ENCODE measurements at regions not wholly inside any gene's neighbourhood (a gene's known extent, or its start where the extent isn't known, plus 50 kb on each side); places are given as distances from the start of the nearest gene placed in this dataset.

DNA sequence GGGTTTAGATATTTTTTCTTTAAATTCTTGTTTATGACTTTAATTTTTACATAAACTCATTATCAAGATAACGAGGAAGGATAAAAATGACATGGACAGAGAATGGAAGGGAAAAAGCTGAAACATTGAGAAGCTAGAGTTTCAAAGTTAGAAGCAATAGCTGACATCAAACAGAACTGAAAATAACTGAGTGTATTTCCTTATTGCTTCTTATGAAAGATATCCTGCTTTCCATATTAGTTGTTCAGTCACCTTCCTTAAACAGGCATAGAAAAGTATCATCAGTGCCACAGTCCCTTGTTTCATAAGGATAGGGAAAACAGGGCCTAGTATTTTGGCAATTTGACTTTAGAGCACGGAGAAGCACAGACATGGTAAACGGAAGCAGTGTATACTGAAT, 460.5 kb upstream of the GHITM start:
- Mint-ChIP-seq H3K27me3 (no peaks in the 10 kb centered on the region), H3K36me3 (no peaks in the 10 kb centered on the region), H3K27ac (no peak overlapping the region), H3K4me3 (no peak overlapping the region), H3K9me3 (no peaks in the 10 kb centered on the region), H3K4me1 (no peaks in the 10 kb centered on the region)
- ATAC-seq = no peak

DNA sequence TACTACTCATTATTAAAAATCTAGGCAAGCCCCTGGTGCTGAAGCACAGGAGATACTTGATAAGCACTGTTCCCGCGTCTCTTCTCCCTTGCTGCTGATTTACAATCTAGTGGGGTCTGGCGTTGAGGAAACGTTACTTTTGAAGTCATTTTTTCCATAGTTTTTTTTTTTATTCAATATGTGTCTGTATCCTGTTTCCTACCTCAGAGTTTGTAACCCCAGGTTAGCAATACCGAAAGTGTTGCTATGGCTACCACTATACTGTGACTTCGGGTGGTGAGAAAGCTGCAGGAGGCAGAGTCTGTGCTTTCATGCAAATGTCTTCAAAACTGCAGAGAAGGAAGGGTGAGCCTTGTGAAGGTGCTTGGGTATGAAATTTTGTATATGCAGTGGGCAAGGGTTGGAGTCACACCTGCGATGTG, 458.8 kb upstream of the GHITM start:
- no peak overlapping the region for H3K4me3 Mint-ChIP-seq
- H3K36me3 Mint-ChIP-seq = no peaks in the 10 kb centered on the region
- no peaks in the 10 kb centered on the region for H3K27me3 Mint-ChIP-seq
- H3K27ac Mint-ChIP-seq = no peak overlapping the region
- peak; percentile 80 for ATAC-seq
- H3K4me1 Mint-ChIP-seq = no peaks in the 10 kb centered on the region
- H3K9me3 Mint-ChIP-seq = no peaks in the 10 kb centered on the region

DNA sequence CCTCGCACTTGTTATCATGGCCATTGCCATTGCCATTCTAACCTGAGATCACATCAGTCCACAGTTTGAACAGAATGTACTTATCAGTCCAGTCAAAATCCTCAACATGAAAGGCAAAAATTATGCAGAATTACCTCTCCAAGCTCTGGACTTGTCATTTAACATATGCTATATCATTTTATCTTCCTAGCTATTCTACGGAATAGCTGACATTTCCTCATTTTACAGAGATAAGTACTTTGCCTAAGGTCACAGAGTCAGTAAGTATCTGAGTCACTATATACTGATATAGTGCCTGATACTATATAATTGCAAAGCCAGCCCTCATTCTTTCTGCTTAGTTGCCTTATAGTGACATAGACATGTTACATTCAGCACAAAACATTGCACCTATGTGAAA, 456.9 kb upstream of the GHITM start:
- no peak overlapping the region for H3K27ac Mint-ChIP-seq
- no peaks in the 10 kb centered on the region for H3K9me3 Mint-ChIP-seq
- no peak for ATAC-seq
- H3K27me3 Mint-ChIP-seq = no peaks in the 10 kb centered on the region
- no peaks in the 10 kb centered on the region for H3K36me3 Mint-ChIP-seq
- H3K4me1 Mint-ChIP-seq = no peaks in the 10 kb centered on the region
- no peak overlapping the region for H3K4me3 Mint-ChIP-seq

DNA sequence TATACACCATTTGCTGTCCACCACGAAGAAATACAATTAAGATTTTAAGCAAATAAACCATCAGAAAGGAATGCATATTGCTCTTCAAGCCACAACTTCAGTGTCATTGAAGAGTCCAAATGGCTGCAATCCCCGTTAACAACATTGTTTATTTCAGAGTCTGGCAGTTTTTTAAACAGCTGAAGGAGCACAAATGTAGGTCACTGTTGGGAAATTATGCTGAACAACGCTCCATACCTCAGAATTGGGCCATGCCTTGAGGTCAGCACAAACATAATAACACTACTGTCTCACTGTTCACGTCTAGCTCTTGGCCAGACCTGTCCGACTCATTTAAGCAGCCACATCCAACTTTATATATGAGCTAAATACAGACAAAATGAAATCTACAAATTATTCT, 453.9 kb upstream of the GHITM start:
- Mint-ChIP-seq H3K27ac (no peak overlapping the region), H3K36me3 (no peaks in the 10 kb centered on the region), H3K27me3 (no peaks in the 10 kb centered on the region), H3K4me3 (no peak overlapping the region), H3K4me1 (no peaks in the 10 kb centered on the region), H3K9me3 (no peaks in the 10 kb centered on the region)
- ATAC-seq = no peak

DNA sequence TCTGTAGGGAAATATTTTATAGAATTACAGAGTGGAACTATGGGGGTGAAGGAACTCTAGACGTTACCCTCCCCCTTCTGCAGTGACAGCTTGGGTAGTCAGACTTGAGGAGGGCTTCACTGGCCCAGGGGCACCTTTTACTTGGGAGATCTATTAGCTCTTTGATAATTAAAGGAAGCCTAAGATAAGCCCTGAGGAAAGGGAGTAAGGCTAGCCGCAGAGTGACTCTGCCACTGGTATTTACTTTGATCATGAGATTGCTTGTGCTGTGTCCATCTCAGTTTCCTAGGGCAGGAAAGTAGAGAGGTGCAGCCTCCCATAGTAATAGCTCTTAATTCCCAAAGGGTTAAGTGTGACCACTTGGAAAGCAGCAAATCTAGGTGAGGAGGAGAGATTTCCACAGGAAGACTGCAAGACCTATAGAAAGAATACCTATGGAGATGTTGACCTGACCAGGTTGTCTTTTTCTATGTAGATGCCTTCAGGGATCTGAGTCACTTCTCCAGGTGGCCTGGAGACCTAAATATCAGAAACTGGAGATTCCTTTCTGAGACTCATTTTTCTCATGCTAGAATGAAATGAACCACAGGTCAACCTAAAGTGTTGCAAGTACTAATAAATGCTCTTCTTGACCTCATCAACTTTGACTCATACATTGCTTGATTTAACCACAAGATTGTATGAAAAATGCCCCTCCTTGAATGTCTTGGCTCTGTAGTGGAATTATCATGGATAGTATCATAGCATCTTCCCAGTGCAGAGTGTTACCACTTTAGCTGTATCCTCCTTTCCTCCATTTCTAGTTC, 447.3 kb upstream of the GHITM start:
- Mint-ChIP-seq H3K4me1 (no peaks in the 10 kb centered on the region), H3K9me3 (no peaks in the 10 kb centered on the region), H3K27me3 (no peaks in the 10 kb centered on the region), H3K27ac (no peak overlapping the region), H3K36me3 (no peaks in the 10 kb centered on the region), H3K4me3 (no peak overlapping the region)
- no peak for ATAC-seq

DNA sequence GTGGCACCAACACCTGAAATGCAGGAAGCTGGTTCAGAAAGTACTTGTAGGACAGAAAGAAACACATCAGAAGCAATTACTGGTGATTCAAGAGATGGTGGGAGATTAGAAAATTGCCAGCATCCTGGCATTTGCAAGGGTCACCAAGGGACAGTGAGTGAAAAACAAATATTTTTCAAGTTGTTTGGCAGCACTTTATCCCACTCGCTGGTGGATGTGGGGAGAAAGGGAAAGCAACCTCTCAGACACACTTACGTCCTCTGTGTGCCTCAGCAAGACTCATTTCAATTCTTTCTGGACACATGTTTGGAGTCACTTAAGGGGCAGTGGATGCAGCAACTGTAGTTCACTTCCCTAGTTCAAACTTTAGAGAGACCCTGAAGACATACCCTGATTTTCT, 440.4 kb upstream of the GHITM start:
- no peak for ATAC-seq
- Mint-ChIP-seq H3K27me3 (no peaks in the 10 kb centered on the region), H3K9me3 (peaks cover 7% of the 10 kb centered on the region), H3K36me3 (no peaks in the 10 kb centered on the region), H3K27ac (no peak overlapping the region), H3K4me1 (no peaks in the 10 kb centered on the region), H3K4me3 (no peak overlapping the region)

DNA sequence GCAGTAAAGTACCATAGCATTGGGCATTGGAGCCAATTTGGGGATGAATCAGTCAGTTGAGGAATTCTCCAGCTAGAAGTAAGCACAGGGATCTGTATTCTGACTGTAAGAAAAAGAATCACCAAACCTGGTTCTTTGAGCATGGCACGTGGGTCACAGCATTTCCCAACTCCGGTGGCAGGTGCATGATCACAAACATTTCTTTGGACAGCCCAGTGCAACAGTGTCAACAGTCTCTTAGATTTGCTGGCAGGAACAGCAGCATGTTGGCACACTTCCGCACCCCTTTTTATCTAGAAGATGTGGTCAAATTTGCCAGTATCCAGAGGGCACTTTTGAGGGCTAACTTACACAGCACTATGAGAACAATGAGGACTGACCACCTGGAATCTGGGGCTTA, 437.5 kb upstream of the GHITM start:
- Mint-ChIP-seq H3K9me3 (peaks cover 7% of the 10 kb centered on the region), H3K4me3 (no peak overlapping the region), H3K36me3 (no peaks in the 10 kb centered on the region), H3K27me3 (no peaks in the 10 kb centered on the region), H3K4me1 (no peaks in the 10 kb centered on the region), H3K27ac (no peak overlapping the region)
- ATAC-seq = no peak

DNA sequence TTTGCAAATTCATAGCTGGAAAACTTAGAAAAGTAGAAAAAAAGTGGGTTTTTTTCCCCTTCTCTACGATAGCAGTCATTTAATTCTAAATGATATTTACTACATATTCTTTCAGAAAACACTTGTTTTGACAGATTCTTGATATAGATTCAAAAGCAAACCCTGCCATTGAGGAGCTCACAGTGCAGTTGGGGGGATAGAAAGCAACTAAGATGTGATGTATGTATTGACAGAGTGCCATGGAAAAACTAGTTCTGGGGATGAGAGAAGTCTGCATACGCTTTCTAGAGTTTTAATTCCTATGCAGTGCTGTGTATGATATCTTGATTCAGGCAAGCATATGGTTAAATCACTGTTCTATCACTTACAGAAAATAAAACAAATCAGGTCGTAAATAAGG, 436.6 kb upstream of the GHITM start:
- Mint-ChIP-seq H3K9me3 (peaks cover 7% of the 10 kb centered on the region), H3K27ac (no peak overlapping the region), H3K4me1 (no peaks in the 10 kb centered on the region), H3K27me3 (no peaks in the 10 kb centered on the region), H3K36me3 (no peaks in the 10 kb centered on the region), H3K4me3 (no peak overlapping the region)
- no peak for ATAC-seq

DNA sequence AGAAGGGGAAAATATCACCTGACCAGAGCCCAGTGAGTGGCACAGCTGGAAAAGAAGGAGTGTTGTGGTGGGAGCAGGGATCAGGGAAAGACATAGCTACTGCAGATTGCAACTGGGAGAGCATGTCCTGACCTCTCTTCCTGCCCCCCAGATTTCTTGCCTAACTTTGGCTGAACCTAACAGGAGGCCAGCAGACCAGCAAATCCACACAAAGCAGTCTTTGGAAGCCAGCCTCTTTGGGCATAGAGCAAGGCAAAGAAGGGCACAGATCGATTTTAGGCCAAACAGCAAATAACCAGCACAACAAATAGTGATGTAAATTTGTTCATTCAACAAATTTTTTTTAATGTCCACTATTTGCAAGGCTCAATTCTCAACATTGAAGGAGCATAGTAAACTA, 433.2 kb upstream of the GHITM start:
- H3K9me3 Mint-ChIP-seq = peaks cover 4% of the 10 kb centered on the region
- H3K4me1 Mint-ChIP-seq = no peaks in the 10 kb centered on the region
- H3K36me3 Mint-ChIP-seq = no peaks in the 10 kb centered on the region
- H3K27ac Mint-ChIP-seq = no peak overlapping the region
- no peak for ATAC-seq
- no peak overlapping the region for H3K4me3 Mint-ChIP-seq
- H3K27me3 Mint-ChIP-seq = no peaks in the 10 kb centered on the region

DNA sequence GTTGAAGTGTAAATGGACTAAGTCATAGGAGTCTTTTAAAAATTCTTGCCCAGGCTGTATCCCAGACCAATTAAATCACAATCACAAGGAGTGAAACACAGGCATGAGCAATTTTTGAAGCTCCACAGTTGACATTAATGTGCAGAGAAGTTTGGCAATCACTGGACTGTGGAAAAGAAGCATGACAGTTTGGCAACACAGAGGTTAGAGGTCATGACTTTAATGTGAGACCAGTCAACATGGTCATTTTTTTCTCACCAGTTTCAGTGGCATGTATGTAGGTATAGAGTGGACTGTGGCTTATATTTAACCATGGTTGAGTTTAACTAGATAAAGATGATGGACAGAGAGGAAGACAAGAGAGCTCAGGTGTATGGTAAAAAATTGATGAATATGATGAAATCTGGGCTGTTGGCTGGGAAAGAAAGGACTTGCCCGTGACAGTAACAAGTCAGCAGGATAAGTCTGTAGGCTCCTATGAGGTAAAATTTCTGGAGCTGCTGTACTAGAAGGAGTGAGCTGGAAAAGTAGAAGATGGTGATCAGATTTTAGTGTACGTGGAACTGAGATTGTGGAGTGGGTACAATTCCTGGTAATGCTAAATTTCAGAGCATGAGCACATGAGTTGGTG, 432.2 kb upstream of the GHITM start:
- no peaks in the 10 kb centered on the region for H3K4me1 Mint-ChIP-seq
- no peak overlapping the region for H3K4me3 Mint-ChIP-seq
- H3K9me3 Mint-ChIP-seq = peaks cover 4% of the 10 kb centered on the region
- ATAC-seq = no peak
- H3K27me3 Mint-ChIP-seq = no peaks in the 10 kb centered on the region
- H3K27ac Mint-ChIP-seq = no peak overlapping the region
- H3K36me3 Mint-ChIP-seq = no peaks in the 10 kb centered on the region

DNA sequence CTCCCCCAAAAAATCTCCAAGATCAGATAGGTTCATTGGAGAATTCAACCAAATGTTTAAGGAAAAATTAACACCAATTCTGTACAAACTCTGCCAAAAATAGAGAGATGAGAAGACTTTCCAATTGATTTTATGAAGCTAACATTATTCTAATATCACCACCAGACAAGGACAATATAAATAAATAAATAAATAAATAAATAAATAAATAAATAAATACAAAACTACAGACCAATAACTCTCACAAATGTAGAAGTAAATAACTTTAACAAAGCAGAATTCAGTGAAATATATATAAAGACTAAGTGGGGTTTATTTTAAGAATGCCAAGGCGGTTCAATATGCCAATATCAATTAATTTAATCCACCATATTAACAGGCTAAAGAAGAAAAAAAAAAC, 425.9 kb upstream of the GHITM start:
- no peaks in the 10 kb centered on the region for H3K27me3 Mint-ChIP-seq
- no peaks in the 10 kb centered on the region for H3K36me3 Mint-ChIP-seq
- H3K4me1 Mint-ChIP-seq = no peaks in the 10 kb centered on the region
- no peak for ATAC-seq
- no peak overlapping the region for H3K27ac Mint-ChIP-seq
- no peak overlapping the region for H3K4me3 Mint-ChIP-seq
- no peaks in the 10 kb centered on the region for H3K9me3 Mint-ChIP-seq

DNA sequence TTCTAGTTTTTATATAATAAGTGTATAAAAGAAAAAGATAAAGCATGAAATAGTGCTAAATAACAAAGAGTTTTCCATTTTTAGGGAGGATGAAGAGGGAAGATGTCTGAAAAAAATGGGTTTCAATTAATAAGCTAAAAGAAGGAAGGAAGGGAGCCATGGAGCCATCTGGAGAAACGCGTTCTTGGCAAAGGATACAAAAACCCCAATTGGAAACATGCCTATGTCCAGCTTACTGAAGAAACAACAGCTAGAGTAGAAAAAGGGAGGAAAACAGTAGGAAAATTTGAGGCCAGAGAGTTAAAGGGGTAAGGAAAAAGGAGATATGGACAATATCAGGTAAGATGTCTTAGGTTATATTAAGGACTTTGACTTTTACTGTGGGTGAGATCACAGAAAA, 416.2 kb upstream of the GHITM start:
- Mint-ChIP-seq H3K4me1 (no peaks in the 10 kb centered on the region), H3K27me3 (no peaks in the 10 kb centered on the region), H3K9me3 (peaks cover 7% of the 10 kb centered on the region), H3K36me3 (no peaks in the 10 kb centered on the region), H3K4me3 (no peak overlapping the region), H3K27ac (no peak overlapping the region)
- ATAC-seq = no peak

DNA sequence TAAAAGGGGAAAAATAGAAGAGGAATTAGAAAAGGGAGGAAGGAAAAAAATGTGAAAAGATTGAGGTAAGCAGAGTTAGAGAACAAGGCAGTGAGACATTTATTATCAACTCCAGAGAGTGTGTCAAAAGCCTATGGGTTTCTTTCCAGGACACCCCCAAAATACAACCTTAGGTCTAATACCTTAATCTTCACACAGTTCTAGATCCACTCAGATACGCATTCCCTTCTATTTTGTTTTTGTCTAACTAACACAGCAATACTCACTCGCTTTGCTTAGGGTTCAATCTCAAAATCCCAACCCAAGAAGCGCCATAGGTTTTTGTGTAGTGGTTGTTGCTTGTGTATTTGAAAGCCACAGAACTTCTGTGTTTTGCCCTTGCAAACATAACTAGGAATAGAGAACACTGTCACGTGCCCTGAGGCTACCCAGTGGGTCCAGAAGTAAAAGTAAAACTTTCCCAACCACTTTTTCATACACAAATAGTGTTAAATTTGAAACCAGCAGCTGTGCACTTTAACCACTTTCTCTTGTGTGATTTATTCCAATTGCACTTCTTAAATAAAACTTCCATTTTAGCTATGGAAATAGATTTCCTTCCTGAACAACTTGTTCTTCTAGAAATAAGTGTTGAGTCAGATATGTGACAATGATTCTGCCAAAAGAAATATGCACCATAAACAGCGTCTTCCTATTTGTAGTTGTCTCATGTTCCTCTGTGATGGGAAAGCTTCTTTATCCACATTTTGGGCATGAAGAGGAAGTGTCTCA, 414.7 kb upstream of the GHITM start:
- H3K9me3 Mint-ChIP-seq = peaks cover 7% of the 10 kb centered on the region
- no peaks in the 10 kb centered on the region for H3K36me3 Mint-ChIP-seq
- H3K4me3 Mint-ChIP-seq = no peak overlapping the region
- no peaks in the 10 kb centered on the region for H3K4me1 Mint-ChIP-seq
- no peak overlapping the region for H3K27ac Mint-ChIP-seq
- no peaks in the 10 kb centered on the region for H3K27me3 Mint-ChIP-seq
- no peak for ATAC-seq

DNA sequence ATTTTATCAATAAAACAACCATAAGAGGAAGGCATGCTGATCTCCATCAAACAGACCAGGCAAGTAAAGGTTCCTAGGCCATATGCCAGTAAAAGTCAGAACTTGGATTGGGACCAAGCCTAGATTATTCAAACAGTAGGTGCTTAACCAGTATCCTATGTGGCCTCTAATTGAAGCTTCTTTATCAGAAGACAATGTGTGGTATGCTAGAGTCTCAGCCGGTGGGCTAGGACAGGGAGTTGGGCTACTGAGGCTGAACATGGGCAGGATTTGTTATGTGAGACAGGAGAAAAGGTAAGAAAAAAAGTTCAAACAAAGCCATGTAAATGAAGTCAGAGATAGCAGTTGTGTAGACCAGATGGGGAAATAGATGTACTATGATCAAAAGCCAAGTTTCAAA, 413.7 kb upstream of the GHITM start:
- peaks cover 7% of the 10 kb centered on the region for H3K9me3 Mint-ChIP-seq
- H3K36me3 Mint-ChIP-seq = no peaks in the 10 kb centered on the region
- H3K4me3 Mint-ChIP-seq = no peak overlapping the region
- H3K27ac Mint-ChIP-seq = no peak overlapping the region
- no peak for ATAC-seq
- H3K27me3 Mint-ChIP-seq = no peaks in the 10 kb centered on the region
- H3K4me1 Mint-ChIP-seq = no peaks in the 10 kb centered on the region

DNA sequence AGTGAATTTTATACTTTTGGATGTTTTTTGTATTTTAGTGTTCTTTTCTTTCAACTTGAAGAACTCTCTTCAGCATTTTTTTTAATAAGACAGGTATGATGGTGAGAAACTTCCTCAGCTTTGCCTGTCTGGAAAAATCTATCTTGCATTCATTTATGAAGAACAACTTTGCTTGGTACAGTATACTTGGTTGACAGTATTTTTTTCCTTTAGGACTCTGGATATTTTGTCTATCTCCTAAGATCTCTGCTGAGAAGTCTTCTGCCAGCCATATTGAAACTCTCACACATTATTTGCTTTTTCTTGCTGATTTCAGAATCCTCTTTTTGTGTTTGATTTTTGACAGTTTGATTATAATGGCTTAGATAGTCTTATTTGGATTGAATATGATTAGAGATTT, 405.0 kb upstream of the GHITM start:
- Mint-ChIP-seq H3K4me1 (no peaks in the 10 kb centered on the region), H3K36me3 (no peaks in the 10 kb centered on the region), H3K4me3 (no peak overlapping the region), H3K27me3 (no peaks in the 10 kb centered on the region), H3K9me3 (peaks cover 23% of the 10 kb centered on the region), H3K27ac (no peak overlapping the region)
- ATAC-seq = no peak

DNA sequence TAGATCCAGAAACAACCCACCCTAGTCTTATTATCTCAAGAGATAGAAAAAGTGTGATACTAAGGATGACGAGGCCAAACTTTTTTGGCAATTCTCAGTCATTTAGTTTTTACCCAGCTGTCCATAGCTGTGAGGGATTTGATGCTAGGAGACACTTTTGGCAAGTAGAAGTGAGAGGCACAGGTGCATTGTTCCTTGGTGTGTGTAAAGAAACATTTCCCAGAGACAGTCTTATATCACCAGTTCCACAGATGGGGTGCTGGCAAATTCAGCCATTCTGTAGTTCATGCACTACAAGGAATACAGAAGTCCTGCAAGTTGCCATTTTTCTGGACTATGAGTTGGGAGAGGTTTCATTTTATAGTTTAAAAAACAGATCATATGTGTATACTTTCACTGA, 403.3 kb upstream of the GHITM start:
- no peak for ATAC-seq
- H3K4me3 Mint-ChIP-seq = no peak overlapping the region
- H3K36me3 Mint-ChIP-seq = no peaks in the 10 kb centered on the region
- H3K27me3 Mint-ChIP-seq = no peaks in the 10 kb centered on the region
- peaks cover 23% of the 10 kb centered on the region for H3K9me3 Mint-ChIP-seq
- H3K4me1 Mint-ChIP-seq = no peaks in the 10 kb centered on the region
- no peak overlapping the region for H3K27ac Mint-ChIP-seq
